ENCODE measurements at regions not wholly inside any gene's neighbourhood (a gene's known extent, or its start where the extent isn't known, plus 50 kb on each side); places are given as distances from the start of the nearest gene placed in this dataset.

- no peak for TF ChIP-seq YY1 (IDR thresholded peaks at IDR 0.05; ENCODE audit: insufficient read depth, insufficient read length)
- no peak for TF ChIP-seq ZNF274 (IDR thresholded peaks at IDR 0.05; ENCODE audit: low read depth, low read length)
These were observed 317.4 kb downstream of the EN1 start for GRCh38 chr2:118529908-118530599.

Measured in NT2/D1 (cell line).